SK-N-DZ (cell line): ENCODE measurements at regions not wholly inside any gene's neighbourhood (a gene's known extent, or its start where the extent isn't known, plus 50 kb on each side); places are given as distances from the start of the nearest gene placed in this dataset.
A peak's percentile ranks its signal among the peaks of the same experiment; 100 is the strongest.

Experiments
- DNase-seq: peaks from one replicate; pipeline ENCODE4 v3.0.0-alpha.2; 2015; ENCODE audit warnings: low spot score

GRCh38 chr13:99646866-99647595 lies 145.8 kb downstream of the TM9SF2 start:
- DNase-seq, result no peak

DNA sequence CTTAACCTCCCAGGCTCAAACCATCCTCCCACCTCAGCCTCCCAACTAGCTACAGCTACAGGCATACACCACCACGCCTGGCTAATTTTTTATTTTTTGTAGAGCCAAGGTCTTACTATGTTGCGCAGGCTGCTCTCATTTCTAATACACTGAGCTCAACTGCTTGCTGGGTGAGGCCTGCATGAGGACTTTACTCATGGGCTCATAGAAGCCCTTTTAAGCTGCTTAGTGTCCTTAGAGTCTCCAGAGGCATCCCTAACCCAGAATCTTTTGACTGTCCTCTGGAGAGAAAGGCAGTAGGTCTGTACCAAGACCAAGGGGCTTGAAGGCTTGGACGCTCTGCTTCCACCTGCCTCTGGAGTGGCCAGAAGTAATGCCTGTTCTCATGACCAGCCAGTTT lies 141.6 kb downstream of the TM9SF2 start:
- no peak for DNase-seq

DNA sequence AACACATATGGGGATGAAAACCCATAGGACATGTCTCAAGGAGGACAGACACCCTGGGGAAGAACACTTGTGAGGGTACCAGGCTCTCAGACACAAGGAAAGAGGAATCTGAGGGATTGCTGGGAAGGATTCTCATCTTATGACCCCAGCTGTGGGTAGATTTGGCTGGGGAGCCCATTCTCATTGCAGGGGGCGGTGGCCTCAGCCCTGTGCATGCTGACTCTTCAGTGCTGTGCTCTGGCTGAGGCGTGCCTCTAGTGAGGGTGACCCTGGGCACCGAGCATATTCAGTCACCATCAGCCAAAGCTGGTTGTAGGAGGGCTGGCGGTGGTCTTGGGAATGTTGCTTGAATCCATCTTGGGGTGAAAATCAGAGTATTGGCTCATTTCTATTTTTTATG lies 140.7 kb downstream of the TM9SF2 start:
- DNase-seq, result no peak

DNA sequence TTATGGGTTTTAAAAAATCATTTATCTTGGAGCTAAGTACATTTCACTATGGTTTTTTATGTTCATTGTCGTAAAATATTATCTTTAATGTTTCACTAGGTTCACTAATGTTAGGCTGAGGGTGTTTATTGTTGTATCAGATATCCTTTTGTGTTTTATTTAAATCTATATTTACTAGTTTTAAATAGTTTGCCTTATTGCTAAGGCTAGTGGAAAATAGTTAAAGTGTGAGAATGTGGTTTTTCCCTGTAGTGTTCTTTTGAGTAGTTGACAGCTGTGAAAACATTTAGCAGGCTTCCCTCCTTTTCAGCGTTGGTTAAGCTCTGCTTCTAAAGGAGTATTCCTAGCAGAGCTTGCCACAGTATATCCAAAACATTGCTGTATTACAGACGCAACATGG lies 139.0 kb downstream of the TM9SF2 start:
- DNase-seq, result no peak

GRCh38 chr13:99639126-99639525 lies 137.9 kb downstream of the TM9SF2 start:
- no peak for DNase-seq

DNA sequence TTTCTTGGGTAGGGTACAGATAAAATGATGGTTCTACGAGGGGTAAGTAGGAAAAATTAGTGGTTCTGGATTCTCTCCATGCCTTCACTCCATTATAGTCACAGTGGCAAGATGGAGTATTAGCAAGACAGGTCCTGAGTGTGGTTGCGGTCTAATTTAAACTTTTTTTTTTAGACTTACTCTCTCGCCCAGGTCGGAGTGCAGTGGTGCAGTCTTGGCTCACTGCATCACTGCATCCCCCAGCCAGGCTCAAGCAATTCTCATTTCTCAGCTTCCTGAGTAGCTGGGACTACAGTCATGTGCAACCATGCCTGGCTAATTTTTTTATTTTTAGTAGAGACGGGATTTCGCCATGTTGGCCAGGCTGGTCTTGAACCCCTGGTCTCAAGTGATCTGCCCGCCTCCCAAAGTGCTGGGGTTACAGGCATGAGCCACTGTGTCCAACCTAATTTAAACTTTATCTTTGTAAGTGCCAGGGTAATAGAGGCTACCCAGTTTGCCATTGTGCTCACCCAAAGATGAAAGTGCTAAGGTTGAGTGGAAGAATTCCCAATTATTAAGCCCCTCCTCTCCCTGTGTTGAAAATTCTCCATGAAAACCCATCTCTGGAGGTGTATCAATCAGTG lies 135.6 kb downstream of the TM9SF2 start:
- DNase-seq, result no peak

GRCh38 chr13:99636306-99636705 lies 135.0 kb downstream of the TM9SF2 start:
- DNase-seq, result no peak

DNA sequence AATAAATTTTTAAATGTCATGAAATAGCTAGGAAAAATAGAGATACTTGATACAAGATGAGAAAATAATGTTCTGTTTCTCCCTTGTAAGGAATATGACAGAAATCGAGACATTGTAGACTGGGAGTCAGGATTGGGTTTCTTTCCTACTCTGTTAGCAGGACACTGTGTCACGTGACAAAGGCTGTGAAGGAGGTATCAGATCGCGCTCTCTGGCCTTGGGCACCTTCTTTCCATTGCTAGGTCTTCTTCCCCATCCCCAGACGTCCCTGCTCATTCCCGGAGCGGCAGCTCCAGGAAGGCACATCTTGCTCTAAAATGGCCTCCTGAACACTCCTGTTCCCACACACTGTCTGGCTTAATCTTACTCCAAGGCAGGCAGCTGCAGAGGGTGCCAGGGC lies 133.4 kb downstream of the TM9SF2 start:
- DNase-seq, result no peak

- DNase-seq, result no peak
Observed at GRCh38 chr13:99630269-99630898, 129.1 kb downstream of the TM9SF2 start.

- no peak for DNase-seq
Observed at GRCh38 chr13:99629641-99630040, 128.4 kb downstream of the TM9SF2 start.

DNA sequence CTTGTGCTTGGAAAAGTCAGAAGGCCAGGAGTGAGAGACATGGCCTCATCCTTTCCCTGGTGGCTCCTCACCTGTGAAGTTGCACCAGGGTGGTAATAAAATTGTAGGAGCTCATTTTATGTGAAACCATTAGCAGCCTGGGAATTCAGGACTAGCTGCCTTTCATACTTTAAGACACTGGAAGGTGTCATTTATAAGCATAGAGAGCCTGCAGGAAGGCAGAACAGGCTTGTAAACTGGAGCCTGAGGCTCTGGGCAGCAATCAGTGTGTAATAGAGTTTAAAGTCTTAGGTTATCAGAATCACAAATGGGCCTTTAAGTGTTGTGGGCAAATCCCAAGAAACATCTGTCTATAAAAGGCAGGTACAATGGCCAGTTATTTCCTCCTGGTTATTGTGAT lies 127.2 kb downstream of the TM9SF2 start:
- no peak for DNase-seq

DNA sequence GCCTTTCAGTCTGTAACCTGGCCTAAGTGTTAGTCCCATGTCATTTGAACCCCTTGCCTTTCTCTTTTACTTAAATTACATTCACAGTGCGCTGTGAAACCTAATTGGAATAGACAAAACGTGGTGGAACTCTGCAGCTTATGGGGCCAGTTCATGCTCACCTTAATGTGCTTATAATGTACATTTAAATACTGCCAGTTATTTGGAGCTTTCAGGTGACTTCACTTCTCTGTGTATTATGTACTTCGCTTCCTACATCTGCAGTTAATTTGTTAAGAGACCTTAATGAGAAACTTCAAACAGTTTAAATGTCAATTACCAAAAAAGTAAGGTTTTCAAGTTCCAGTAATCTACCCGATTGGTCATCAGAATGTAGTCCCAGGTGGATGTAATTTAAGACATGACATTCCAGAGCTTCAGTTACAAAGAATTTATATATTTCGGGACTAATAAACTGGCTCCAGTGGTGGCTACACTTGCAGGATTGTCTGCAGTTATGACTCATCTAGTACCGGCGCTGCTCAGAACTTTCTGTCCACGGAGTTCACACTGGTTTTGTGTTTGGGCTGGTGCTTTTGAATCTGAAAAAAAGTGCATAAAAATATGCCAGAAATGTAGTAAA lies 125.3 kb downstream of the TM9SF2 start:
- DNase-seq, result no peak

- DNase-seq, result no peak
Observed at GRCh38 chr13:99624936-99625540, 123.8 kb downstream of the TM9SF2 start.

DNA sequence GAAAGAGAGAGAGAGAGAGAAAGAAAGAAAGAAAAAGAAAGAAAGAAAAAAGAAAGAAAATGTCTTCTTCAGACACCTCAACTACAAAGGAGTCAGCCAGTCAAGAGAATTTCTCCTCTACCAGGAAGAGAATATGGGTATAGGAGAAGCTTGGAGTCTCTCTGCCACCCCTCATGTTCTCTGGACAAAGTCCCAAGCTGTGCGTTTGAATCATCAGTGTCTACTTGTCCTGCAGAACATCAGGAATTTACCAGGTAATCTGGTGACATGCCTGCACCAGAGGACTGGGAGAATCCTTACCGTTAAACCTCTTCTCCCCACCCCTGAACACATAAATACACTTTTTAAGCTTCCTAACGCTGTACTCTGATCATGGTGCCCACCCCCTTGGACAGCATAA lies 119.5 kb downstream of the TM9SF2 start:
- no peak for DNase-seq

DNA sequence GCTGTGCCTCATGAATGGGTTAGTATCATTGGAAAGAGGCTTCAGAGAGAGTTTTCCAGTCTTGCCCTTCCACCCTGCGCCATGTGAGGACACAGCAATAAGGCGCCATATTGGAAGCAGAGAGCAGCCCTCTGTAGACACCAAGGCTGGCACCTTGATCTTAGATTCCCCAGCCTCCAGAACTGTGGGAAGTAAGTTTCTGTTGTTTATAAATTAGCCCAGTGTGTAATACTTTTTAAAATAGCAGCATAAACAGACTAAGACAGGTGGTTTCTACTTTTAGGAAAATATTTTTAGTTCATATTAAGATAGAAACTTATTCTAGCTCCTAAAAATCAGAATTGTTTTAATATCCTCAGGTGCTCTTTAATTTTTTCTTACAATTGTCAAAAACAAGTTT lies 117.9 kb downstream of the TM9SF2 start:
- DNase-seq, result no peak

DNA sequence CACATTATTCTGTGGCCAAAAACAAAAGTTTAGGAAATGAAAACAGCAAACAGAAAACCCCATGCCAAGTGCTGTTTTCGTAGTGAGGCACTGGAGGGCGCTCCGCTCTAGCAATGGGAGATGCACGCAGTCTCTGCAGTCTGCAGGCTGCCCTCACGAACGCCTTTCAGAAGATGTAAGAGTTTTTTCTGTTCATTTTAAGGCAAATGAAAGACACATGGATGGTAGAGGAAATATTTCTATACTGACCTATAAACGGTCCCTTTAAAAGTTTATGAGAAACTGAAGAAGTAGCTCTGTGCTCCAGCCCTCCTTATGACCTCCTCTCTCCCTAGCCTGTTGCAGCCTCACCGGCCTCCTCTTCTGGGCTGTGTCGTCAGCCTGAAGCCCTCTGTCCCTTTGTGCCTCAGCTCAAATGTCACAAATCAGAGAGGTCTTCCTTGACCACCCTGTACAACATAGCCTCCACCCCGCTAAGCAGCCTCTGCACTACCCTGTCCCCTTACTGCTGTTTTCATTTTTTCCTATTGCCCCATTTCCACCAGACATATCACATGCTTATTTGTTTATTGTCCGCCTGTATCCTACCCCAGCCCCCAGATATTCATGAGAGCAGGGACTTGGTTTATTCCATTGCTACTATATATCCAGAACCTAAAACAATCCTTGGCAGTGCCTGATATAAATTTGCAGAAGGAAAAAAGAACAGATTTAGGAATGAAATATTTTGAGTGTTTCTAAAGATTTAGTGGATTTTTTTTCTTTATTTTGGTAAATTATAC lies 116.4 kb downstream of the TM9SF2 start:
- no peak for DNase-seq

- peak; percentile 17 for DNase-seq
Observed at GRCh38 chr13:99614465-99614885, 113.2 kb downstream of the TM9SF2 start.
